NCI-H146 (cell line): ENCODE measurements at regions not wholly inside any gene's neighbourhood (a gene's known extent, or its start where the extent isn't known, plus 50 kb on each side); places are given as distances from the start of the nearest gene placed in this dataset.
A peak's percentile ranks its signal among the peaks of the same experiment; 100 is the strongest.
"Not testable (repeated sequence)": the region's sequence is repeated elsewhere in the genome, so short reads cannot be mapped to it uniquely, and the experiment has no call there.

Experiments used
- DNase-seq: peaks from one replicate; lab custom pipeline; 2025; lab: John Stamatoyannopoulos, UW

DNA sequence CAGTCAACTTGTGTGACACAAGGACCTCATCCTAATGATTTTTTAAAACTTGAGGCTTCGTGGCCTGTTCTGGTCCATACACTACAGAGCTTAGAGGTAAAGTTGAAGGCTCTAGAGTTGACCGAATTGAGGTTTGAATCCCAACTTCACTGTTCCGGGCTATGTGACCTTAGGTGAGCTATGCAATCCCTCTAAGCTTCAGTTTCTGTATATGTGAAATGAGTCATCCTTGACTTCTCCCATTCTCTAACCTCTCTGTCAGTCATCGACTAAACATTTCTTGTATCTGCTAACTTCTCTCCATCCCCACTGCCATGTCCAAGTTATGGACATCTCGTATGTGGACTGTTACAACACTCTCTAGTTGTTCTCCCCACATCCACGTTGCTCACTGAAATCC lies 178.2 kb upstream of the TMEM45B start:
- no peak for DNase-seq

DNA sequence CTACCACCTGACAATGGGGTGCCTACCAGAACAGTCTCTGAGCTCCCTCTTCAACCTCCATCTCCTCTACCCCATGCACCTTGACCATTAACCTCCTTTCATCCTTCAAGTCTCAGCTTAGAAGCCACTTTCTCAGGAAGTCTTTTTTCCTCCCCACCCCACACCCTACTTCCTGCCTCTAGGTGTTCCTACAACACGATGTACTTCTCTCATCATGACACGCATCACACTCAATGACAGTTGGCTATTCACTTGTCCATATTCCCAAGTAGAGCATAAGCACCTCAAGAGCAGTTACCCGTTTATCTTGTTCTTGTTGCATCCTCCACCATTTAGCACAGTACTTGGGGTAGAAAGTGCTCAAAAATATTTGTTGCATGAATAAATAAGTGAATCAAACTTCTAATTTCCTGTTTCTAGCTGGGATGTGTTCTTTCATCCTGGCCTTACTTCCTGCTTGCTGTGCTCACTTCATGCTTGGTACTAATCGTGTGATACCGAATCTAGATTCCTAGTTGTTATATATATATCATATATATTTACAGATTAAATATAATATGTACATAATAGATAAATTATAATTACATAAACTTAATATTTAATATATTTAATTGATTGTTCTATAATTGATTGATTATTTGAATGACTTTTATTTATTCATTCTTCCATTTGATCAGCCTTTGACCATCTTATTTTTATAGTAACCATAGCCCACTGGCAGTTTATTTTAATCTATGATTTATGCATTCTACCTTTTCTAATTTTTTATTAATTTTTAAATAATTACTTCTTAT lies 177.5 kb upstream of the TMEM45B start:
- DNase-seq = no peak

DNA sequence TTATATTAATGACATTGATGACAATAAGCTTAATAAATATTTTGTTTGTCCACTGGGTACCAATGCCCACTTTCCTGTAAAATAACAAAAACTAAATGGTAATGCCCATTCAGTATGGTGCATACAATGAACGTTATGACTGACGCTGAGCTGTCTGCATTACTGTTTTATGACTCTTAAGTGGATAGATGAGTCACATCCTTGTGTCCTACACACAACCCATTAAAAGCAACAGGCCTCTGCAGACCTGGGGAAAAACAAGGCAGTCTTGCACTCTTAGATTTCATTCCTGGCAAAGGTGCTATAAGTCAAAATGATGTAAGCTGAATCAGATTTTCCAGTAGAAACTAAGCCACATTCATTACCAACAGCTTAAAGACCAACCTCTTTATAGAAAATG lies 176.3 kb upstream of the TMEM45B start:
- DNase-seq = no peak

DNA sequence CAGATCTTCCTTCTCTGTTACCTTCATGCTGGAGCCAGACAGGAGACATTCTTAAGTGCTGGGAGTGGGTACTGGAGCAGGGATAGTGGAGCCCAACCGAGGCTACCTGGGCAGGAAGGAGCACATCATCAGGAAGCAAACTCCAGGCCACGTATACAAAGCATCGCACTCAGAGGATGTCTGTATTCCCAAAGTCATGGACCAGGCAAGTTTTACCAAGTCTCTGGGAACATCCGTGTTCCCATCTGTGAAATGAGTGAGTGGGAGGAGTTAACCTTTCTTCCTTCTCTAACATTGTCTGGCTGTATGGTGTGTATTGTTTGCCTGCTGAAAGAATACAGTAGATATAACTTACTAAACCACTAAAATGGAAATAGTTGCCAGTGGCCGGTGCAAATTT lies 175.0 kb upstream of the TMEM45B start:
- no peak for DNase-seq

DNA sequence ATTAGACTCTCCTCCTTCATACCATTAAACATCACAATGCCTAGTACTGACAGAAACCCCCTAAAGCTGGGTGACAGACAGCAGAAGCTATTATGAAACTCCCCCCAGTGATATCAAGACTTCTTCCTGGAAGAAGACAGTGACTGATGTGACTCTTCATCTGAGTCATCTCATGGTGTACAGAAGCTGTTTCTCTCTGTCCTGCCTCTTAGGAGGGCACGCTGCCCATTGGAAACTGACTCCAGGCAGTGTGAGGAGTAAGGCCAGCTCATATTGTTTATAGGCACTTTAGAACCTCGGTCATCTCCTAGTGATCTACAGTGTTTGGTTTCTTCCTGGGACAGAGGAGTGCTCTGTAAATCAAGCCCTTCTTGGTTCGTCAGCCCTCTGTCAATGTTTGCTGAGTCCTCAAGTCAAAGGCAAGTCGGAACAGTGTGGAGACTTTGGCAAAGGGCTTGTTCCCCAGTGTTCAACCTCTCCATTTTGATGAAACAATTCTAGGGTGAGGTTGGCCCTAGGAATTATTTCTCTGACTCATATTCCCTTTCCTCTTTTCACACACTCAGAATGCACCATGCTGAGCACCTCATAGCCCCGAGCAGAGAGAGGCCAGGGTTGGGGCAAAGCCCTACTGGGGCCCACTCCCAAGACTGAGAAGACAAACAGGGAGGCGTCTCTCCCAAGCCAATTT lies 172.5 kb upstream of the TMEM45B start:
- DNase-seq = no peak

DNA sequence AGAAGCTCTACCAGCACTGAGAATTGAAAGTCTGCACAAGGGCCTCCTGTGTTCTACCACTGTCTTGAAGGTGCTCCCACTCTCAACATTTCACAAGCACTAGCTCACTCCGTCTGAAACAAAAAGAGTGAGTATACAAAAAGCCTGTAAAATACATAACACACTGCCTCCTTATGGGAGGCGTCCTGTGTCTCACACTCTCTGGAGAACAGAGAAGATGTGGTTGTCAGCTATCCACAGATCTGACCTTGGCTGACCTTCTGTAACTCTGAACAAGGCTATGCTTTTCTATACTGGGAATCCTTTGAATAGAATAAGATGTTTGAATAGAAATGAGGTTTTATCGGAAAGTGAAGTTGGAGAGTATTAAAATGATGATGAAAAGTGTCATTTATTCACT lies 171.3 kb upstream of the TMEM45B start:
- no peak for DNase-seq

DNA sequence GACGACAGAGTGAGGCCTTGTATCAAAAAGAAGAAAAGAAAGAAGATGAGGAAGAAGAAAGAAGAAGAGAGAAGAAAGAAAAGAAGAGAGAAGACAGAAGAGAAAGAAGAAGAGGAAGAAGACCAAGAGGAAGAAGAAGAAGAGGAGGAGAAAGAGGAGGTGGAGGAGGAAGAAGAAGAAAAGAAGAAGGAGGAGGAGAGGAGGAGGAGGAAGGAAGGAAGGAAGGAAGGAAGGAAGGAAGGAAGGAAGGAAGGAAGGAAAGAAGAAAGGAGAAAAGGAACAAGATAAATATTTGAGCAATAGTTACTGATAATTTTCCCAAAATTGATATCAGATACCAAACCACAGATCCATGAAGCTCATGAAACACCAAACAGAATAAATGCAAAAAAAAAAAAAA lies 169.7 kb upstream of the TMEM45B start:
- no peak for DNase-seq

DNA sequence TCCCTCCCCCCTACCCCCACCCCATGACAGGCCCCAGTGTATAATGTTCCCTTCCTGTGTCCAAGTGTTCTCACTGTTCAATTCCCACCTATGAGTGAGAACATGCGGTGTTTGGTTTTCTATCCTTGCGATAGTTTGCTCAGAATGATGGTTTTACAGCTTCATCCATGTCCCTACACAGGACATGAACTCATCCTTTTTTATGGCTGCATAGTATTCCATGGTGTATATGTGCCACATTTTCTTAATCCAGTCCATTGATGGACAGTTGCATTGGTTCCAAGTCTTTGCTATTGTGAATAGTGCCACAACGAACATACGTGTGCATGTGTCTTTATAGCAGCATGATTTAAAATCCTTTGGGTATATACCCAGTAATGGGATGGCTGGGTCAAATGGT lies 165.6 kb upstream of the TMEM45B start:
- DNase-seq = not testable (repeated sequence)

DNA sequence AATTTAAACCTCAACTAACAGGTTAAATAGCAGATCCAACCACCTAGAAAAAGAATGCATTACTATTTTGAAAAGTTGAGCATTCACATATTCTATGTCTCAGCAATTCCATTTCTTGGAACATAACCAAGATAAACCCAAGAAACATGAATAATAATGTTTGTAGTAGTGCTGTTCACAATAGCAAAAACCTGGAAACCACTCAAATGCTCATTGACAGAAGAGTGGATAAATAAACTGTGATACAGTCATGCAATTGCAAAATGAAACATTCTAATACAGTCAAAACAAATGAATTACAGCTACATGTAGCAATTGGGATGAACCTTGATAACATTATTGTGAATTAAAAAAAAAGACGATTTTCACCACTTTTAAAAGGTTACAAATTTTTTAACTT lies 162.8 kb upstream of the TMEM45B start:
- DNase-seq = no peak

DNA sequence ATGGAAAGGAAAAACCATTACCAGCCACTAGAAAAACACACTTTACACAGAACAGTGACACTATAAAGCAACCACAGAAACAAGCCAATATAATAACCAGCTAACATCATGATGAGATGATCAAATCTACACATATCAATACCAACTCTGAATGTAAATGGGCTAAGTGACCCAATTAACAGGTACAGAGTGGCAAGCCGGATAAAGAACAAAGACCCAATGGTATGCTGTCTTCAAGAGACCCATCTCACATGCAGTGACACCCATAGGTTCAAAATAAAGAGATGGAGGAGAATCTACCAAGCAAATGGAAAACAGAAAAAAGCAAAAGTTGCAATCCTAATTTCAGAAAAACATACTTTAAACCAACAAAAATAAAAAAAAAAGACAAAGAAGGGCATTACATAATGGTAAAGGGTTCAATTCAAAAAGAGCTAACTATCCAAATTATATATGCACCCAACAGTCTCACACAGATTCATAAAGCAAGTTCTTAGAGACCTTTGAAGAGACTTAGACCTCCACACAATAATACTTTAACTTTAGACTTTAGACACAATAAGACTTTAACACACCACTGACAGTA lies 160.3 kb upstream of the TMEM45B start:
- no peak for DNase-seq

DNA sequence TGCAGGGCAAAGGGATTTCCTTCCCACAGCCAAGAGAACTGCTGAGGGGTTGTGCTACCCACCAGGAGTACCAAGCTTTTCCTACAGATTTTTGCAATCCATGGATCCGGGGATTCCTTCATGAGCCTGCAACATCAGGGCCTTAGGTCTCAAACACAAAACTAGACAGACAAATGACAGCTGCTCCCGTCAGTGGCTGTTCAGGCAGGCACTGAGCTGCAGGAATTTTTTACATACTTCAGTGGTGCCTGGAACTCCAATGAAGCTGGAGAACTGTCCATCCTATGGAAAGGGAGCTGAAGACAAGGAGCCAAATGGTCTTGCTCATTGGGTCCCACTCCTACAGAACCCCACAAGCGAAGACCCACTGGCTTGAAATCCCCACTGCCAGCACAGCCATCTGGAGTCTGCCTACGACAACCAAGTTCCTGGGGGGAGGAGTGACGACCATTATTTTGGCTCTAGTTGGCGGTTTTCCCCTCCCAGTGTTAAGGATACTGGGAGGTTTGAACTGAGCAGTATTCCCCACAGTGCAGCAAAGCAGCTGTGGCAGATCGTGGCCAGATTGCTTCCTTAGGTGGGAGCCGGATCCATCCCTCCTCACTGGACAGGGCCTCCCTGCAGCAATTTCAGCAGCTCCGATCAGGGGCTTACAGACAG lies 157.7 kb upstream of the TMEM45B start:
- DNase-seq = no peak

DNA sequence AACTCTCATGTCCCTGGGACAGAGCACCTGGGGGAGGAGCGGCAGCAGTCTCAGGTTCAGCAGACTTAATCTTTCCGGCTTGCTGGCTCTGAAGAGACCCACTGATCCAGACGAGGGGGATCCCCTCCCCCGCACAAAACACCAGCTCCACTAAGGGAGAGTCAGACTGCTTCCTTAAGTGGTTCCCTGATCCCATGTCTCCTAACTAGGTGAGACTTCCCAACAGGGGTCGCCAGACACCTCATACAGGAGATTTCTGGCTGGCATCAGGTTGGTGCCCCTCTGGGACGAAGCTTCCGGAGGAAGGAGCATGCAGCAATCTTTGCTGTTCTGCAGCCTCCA lies 157.2 kb upstream of the TMEM45B start:
- no peak for DNase-seq

DNA sequence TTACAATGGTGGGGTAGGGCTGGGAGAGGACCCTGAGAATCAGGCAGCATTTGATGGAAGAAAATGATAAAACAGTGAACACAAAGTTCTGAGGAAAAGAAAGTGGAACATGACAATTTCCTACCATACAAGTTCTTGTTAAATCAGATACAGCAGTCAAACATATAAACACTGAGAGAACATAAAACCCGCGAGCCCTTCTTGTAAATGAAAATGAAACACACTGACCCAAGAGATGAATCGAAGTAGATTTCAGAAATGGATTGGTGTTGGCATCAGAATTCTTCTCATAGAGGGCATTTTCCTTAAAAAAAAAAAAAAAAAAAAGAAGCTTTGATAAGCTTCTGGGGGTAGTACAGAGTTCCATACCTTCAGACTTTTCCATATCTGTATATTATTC lies 134.7 kb upstream of the TMEM45B start:
- no peak for DNase-seq

DNA sequence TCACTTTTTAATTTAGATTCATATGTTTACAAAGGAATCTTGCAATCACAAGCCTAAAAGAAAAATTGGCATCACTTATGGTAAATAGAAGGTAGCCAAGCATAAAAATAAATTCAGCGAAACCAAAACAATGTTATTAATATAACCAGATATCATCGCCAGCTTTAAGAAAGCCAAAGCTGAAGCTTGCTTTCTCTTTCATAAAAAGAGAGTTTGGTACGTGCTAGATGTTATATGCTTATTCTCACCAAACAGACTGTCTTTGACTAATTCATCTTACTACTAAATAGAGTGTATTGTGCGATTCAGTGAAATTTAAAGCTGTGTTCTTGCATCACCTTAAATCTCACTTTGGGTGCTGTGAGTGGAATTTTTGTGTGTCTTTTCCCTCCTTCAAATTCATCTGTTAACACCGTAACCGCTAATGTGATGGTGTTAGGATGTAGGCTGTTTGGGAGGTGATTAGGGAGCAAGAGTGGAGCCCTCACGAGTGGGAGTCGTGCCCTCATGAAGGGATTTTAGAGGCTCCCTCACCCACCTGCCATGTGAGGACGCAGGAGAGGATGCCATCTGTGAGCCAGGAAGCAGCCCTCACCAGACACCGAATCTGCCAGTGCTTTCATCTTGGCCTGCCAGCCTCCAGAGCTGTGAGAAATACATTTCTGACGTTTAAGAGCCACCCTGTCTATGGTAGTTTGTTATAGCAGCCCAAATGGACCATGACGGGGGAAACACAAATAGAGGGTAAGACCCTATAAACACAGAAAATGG lies 134.1 kb upstream of the TMEM45B start:
- DNase-seq = no peak

DNA sequence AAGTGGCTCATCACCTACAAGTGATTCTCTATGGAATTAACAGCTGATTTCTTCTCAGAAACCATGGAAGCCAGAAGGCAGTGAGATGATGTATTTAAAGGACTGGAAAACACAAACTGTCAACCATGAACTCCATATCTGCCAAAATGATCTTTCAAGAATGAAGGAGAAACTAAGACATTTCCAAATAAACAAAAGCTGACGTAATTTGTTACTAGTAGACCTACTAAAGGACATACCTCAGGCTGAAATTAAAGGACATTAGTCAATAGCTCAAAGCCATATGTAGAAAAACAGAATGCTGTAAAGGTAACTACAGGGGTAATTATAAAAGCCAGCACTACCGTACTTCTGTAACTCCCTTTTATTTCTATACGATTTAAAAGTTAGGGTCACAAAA lies 129.4 kb upstream of the TMEM45B start:
- no peak for DNase-seq

DNA sequence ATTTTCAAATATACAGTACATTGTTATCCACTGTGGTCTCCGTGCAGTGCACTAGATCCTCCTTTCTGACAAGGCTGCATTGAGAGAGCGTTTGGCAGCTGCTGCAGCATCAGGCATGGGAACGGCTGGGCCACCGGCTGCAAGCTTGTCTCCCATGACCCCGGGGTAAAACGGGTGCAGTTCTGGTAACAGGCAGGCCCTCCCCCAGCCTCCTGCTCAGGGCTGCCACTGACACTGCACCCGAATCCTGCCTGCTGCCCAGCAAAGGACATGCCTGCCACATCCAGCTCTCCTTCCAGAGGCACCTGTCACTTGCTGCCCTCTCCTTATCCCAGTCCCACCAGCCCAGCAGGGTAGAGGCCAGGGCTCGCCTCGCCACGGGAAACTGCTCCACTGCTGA lies 124.5 kb upstream of the TMEM45B start:
- DNase-seq = no peak

DNA sequence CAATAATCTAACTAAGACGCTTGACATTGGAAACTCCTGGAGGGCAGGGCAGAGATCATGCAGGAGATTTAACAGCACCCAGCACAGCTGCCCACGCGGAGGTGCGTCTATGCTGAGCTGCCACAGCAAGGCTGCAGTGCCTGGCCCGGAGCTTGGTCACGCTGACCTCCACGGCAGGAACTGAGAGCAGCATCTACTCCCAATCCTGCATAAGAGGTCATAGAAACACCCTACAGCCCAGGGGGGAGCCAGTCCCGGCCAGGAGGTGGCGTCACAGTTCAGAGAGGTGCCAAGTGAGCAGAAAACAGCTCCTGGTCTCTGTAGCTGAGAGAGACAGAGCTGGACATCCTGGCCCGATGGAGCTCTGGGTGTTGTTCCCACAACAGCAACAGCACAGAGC lies 121.1 kb upstream of the TMEM45B start:
- DNase-seq = no peak

DNA sequence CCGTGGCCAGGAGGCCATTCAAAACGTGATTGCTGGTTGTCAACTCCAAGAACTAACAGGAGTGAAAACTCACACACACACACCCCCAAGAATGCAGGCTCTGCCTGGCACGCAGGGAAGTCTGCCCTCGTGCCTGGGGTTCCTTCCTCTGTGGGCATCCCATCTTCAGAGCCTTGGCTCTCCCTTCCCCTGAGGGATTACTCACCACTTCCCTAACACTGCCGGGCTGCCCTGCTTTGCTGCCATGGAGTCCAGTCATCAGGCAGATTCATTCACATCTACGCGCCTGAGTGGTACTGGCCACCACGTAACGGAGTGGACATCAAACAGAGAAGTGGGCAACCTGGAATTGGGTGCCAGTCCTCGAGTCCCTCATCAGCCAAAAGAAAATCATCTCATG lies 120.7 kb upstream of the TMEM45B start:
- no peak for DNase-seq

DNA sequence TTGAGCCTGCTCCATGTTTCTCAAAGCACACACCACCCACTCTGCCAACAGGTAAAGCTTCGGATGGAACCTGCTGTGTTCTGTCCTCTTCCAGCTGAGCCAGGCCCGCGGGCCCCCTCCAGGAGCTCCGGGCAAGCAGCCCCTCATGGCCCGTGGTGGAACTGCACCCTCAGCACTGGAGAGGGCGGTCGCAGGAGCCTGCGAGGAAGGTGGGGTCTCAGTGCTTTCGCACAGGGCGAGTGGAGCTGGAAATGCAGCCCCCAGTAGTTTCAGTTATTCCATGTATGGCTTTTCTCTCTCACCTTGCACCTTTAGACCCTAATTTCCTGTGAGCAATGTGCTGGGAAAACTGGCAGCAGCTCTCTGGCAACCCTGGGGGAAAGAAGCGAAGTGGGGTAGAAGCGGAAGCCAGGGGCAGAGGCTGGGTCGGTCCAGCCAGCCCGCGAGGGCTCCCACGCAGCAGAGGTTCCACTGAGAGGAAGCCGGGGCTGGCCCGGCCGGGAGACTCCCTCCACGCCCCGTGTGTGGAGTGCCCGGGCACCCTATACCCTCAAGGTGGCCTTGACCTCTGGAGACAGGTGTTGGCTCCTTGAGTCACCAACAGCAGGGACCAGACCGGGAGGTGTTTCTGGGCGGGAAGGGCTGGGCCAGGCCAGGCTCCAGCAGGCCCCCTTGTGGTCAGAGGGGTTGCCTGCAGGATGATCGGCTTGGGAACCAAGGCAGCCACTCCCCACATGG lies 119.9 kb upstream of the TMEM45B start:
- peak; percentile 40 for DNase-seq

DNA sequence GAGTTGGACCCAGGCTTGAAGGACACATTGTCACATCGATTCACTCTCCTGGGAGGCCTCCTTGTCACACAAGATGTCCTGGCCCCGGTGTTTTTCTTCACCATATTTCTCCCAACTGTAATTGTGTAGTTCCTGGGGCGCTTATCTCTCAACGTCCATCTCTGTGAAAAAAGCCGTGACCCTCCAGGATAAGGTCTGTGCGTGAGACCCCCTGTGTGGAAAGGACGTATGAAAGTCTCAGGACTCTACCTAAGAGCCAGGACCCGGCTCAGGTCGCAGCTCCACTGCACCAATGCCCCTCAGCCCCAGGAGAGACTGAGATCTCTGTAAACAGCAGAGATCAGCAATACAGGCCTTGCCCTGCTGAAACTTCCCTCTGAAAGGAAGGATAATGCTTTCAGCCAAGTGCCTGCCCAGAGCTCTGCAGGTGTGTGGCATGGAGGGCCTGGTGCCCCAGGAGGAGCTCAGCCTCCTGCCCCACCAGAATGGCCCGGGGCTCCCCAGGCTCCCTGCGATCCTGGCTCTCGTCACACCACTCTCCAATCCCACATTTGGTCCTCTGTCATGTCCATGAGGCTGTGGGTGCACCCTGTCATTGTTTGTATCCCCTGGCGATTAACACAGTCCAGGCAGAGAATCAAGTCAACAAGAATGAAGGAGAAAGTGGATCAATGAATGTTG lies 119.2 kb upstream of the TMEM45B start:
- no peak for DNase-seq

DNA sequence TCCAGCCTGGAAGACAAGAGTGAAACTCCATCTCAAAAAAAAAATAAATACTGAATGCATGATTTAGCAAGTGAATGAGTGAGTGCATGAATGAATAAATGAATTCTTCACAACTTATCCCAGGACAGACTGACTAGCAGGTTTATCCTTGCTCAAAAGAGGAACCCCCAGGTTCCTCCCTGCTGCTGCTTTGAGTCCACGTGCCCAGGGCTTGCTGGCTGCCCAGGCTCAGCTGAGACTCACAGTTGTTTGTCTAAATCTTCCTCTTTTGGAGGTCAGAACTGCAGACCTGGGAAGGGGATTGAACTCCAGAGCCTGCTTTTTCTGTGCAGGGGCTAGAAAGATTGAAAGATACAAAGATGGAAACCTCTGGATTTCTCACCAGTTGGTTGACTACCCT lies 117.4 kb upstream of the TMEM45B start:
- no peak for DNase-seq
